ENCODE measurements at regions not wholly inside any gene's neighbourhood (a gene's known extent, or its start where the extent isn't known, plus 50 kb on each side); places are given as distances from the start of the nearest gene placed in this dataset.

DNA sequence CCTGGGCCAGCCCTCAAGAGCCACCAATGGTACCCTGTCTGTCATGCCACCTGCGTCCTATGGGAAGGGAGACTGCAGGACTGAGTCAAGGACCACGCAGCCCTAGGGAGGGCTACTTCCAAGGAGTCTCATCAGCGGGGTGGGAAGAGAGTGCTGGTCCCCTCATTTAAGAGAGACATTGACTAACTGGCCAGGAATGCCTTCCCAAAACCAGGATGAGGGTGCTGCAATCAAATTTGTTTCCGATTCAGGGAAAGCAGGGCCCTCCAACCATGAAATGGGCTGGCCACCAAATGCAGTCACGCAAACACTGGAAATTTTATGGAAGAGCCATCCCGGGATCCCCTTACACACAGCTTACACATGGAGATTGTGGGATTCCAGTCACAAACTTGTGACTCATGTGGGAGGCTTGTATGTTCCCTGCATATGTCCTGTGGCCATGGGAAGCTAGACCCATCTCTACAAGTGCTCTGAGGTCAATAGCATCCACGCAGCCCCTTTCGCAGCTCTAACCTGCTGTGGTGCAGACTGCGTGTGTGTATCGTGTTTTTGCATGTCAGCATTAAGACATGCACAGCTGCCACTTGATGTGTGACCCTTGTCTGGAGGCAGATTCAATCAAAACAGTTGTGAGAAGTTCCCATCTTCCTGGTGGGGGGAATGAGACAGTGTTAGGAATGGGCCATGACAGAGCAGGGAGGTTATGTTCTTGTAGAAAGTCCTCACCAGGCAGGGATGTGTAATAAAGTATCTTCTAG lies 53.0 kb upstream of the CST7 start:
- peaks cover 13% of the 10 kb centered on the region for H3K9me3 Mint-ChIP-seq
- H3K36me3 Mint-ChIP-seq (ENCODE audit: low read depth), result peaks cover 2% of the 10 kb centered on the region
- intact Hi-C loops (cut with micrococcal nuclease), result no loop called here
- H3K4me3 Mint-ChIP-seq, result no peak overlapping the region
- TF ChIP-seq, protein P1, sequence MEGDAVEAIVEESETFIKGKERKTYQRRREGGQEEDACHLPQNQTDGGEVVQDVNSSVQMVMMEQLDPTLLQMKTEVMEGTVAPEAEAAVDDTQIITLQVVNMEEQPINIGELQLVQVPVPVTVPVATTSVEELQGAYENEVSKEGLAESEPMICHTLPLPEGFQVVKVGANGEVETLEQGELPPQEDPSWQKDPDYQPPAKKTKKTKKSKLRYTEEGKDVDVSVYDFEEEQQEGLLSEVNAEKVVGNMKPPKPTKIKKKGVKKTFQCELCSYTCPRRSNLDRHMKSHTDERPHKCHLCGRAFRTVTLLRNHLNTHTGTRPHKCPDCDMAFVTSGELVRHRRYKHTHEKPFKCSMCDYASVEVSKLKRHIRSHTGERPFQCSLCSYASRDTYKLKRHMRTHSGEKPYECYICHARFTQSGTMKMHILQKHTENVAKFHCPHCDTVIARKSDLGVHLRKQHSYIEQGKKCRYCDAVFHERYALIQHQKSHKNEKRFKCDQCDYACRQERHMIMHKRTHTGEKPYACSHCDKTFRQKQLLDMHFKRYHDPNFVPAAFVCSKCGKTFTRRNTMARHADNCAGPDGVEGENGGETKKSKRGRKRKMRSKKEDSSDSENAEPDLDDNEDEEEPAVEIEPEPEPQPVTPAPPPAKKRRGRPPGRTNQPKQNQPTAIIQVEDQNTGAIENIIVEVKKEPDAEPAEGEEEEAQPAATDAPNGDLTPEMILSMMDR (IDR thresholded peaks at IDR 0.05), result no peak
- DNase-seq (no peak), ATAC-seq (ENCODE audit: low read depth) (no peak)
- no peak overlapping the region for H3K27ac Mint-ChIP-seq
- CTCF ChIA-PET, result no interaction called here
- POLR2A ChIA-PET, result no interaction called here
- no peaks in the 10 kb centered on the region for H3K27me3 Mint-ChIP-seq
- H3K4me1 Mint-ChIP-seq, result no peaks in the 10 kb centered on the region

DNA sequence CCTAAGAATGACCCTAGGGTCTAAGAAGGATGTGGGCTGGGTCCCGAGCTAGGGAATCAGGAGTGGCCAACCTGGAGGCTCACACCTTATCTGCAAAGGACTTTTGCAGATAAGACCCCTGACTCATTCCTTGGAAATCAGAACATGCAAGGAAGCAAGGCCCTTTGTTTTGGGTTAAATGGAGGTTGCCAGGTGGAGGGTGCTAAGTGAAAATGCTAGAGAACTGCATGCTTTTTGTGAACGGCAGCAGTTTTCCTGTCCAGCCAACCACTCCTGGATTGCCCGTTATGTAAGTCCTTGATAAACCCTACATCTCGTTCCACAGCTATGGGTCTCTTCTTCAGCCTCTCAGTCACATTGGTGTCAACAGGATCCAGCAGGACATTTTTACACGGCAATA lies 52.1 kb upstream of the CST7 start:
- Mint-ChIP-seq H3K4me1 (no peaks in the 10 kb centered on the region), H3K4me3 (no peak overlapping the region), H3K27ac (no peak overlapping the region), H3K27me3 (no peaks in the 10 kb centered on the region), H3K9me3 (peaks cover 13% of the 10 kb centered on the region), H3K36me3 (ENCODE audit: low read depth) (peaks cover 2% of the 10 kb centered on the region)
- ChIA-PET CTCF (no interaction called here), POLR2A (no interaction called here)
- ATAC-seq (ENCODE audit: low read depth) (no peak), DNase-seq (no peak)
- TF ChIP-seq, protein P1 (IDR thresholded peaks at IDR 0.05), result no peak
- intact Hi-C loops (cut with micrococcal nuclease), result no loop called here

DNA sequence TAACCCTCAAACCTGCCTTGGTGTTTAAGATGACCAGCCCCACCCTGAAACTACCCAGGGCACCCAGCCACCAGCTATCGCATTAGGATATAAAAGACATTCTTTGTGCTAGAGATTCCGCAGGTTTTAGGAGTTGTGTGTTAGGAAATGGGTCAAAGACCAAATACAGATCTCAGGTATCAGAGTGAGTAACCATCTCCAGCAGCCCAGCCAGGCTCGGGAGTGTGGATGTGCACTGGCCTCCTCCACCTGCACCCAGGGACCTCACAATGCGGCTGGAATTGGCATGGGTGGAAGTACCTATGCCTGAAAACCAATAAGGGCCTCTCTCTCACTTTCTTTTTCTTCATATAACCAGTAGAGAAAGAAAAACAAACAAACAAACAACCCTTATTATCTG lies 51.1 kb upstream of the CST7 start:
- H3K4me1 Mint-ChIP-seq, result no peaks in the 10 kb centered on the region
- POLR2A ChIA-PET, result no interaction called here
- intact Hi-C loops (cut with micrococcal nuclease), result no loop called here
- H3K9me3 Mint-ChIP-seq, result peaks cover 13% of the 10 kb centered on the region
- H3K36me3 Mint-ChIP-seq (ENCODE audit: low read depth), result peaks cover 2% of the 10 kb centered on the region
- no peaks in the 10 kb centered on the region for H3K27me3 Mint-ChIP-seq
- no peak overlapping the region for H3K27ac Mint-ChIP-seq
- DNase-seq, result no peak
- CTCF ChIA-PET, result no interaction called here
- ATAC-seq (ENCODE audit: low read depth), result no peak
- TF ChIP-seq, protein P1 (IDR thresholded peaks at IDR 0.05), result no peak
- H3K4me3 Mint-ChIP-seq, result no peak overlapping the region

DNA sequence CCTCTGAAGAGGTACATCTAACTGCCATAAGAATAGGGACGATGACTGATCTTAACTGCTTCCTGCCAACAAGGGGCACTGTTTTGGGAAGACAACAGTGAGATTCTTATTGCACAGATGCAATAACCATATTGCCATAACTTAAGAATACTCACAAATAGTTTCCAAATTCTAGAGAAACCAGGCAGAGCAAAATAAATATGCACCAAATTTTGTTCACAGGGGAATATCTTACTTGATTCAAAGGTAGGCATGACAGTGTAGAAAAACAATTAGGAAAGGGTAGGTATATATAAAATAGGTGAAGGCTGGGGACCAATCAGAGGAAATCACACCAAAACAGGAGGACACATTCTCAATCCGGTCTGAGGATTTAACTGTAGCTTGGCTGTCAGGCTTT lies 49.9 kb upstream of the CST7 start:
- ATAC-seq (ENCODE audit: low read depth), result no peak
- no peak for DNase-seq
- Mint-ChIP-seq H3K4me1 (no peaks in the 10 kb centered on the region), H3K4me3 (no peak overlapping the region), H3K9me3 (peaks cover 13% of the 10 kb centered on the region), H3K36me3 (ENCODE audit: low read depth) (peaks cover 2% of the 10 kb centered on the region), H3K27me3 (no peaks in the 10 kb centered on the region), H3K27ac (no peak overlapping the region)
- POLR2A ChIA-PET, result no interaction called here
- TF ChIP-seq, protein P1 (IDR thresholded peaks at IDR 0.05), result no peak
- CTCF ChIA-PET, result no interaction called here
- intact Hi-C loops (cut with micrococcal nuclease), result no loop called here
